Fibroblast of mammary gland (primary cell): ENCODE measurements at regions not wholly inside any gene's neighbourhood (a gene's known extent, or its start where the extent isn't known, plus 50 kb on each side); places are given as distances from the start of the nearest gene placed in this dataset.

Source experiments
- DNase-seq: peaks from one replicate; pipeline ENCODE4 v3.0.0-alpha.2; 2010; ENCODE audit warnings: low read depth
- H3K4me3 ChIP-seq: 2 replicates; pipeline ENCODE4 v1.5.1; 2011; ENCODE audit warnings: low read depth, mild to moderate bottlenecking, low read length, moderate library complexity; ENCODE audit not compliant: control insufficient read depth
- CTCF ChIP-seq: conservative IDR thresholded peaks from 2 replicates; pipeline ENCODE4 v1.5.1; 2011; ENCODE audit warnings: low read depth, low read length, inconsistent platforms; ENCODE audit not compliant: control insufficient read depth, insufficient read depth

- no peak for DNase-seq
- TF ChIP-seq CTCF = no peak
- no peak overlapping the region for H3K4me3 ChIP-seq
Measured at GRCh38 chr2:128490881-128491691, 172.4 kb upstream of the HS6ST1 start.

GRCh38 chr2:128491692-128492244 is 173.1 kb upstream of the HS6ST1 start:
- TF ChIP-seq CTCF = no peak
- no peak for DNase-seq
- no peak overlapping the region for H3K4me3 ChIP-seq

- no peak for TF ChIP-seq CTCF
- no peak overlapping the region for H3K4me3 ChIP-seq
- no peak for DNase-seq
Measured at GRCh38 chr2:128492966-128493811, 174.5 kb upstream of the HS6ST1 start.

GRCh38 chr2:128493880-128494279 is 175.2 kb upstream of the HS6ST1 start:
- TF ChIP-seq CTCF = no peak
- DNase-seq = no peak
- no peak overlapping the region for H3K4me3 ChIP-seq

GRCh38 chr2:128494307-128494639 is 175.6 kb upstream of the HS6ST1 start:
- no peak for DNase-seq
- H3K4me3 ChIP-seq = no peak overlapping the region
- TF ChIP-seq CTCF = no peak

GRCh38 chr2:128494640-128495321 is 176.1 kb upstream of the HS6ST1 start:
- DNase-seq = peak; percentile 8
- no peak for TF ChIP-seq CTCF
- no peak overlapping the region for H3K4me3 ChIP-seq
